HG03025 (cell line): ENCODE measurements at regions not wholly inside any gene's neighbourhood (a gene's known extent, or its start where the extent isn't known, plus 50 kb on each side); places are given as distances from the start of the nearest gene placed in this dataset.

Source experiments
- ATAC-seq: cut with Tn5 transposase; IDR thresholded peaks from one replicate; pipeline ENCODE4 v1.9.1; 2021; ENCODE audit warnings: mild to moderate bottlenecking, moderate library complexity; ENCODE audit not compliant: unreplicated experiment, low FRiP score

DNA sequence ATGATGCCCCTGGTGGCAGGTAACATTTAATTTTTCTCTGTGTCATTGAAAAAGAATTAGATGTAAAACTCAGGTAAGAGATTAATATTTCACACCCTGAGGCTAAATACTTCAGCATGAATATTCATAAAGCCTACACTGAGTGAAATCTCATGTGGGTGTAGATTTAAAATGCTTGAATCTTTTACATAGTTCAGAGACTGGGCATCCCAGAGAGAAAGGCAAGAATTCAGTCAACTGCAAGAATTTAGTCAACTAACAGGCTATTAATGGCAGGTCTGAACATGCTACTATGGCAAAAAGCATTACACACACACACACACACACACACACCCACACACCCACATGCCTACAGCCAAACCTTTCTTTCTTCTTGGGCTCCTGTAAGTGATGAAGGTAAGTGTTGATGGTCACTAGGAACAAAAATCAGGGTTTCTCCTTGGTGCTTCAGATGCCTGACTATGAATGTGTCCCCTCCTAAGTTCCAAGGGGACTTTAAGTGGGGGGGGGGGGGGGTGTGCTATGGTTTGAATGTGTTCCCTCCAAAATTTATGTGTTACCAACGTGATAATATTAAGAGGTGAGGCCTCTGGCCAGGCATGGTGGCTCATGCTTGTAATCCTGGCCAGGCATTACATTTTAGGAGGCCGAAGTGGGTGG lies 63.7 kb upstream of the PSMD7 start:
- ATAC-seq: no peak

DNA sequence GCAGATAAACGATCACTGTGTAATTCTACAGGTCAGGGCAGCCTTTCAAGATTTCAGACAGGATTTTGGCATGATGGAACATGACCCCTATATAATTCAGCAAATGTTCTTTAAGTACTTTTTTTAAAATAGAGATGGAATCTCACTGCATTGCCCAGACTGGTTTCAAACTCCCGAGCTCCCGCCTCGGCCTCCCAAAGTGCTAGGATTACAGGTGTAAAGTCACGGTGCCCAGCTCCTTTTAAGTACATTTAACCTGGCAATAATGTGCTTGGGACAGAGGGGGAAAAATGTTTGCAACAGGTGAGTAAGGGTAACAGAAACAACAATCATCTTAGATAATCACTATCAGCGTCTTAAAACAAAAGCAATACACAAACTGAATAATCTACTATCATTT lies 66.5 kb upstream of the PSMD7 start:
- no peak for ATAC-seq

DNA sequence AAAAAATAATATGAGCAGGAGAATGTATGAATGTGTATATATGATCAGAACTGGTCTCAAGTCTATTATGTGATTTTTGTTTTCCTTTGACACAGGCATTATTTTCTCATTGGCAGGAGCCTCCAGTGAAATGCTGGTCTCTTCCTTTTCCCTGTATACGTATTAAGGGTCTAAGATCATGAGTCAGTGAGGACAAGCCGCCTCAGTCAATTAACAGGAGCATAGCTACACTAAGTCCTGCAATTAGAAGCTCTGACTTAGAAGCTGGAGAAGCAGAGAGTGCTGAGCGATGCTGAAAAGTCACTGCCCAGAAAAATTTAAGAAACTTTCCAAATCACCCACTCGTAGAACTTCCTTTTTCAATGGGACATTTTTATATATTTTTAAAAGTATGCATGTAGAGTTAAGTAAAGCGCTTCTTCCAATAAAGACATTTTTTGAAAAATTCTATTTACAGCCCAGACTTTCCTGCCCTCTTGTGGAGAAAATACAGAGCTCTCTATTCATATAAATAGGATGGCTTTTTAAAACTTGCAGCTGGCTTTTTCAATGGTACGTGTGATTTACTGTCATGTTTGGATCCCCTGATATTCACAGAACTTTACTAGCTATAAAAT lies 70.2 kb upstream of the PSMD7 start:
- ATAC-seq: no peak

DNA sequence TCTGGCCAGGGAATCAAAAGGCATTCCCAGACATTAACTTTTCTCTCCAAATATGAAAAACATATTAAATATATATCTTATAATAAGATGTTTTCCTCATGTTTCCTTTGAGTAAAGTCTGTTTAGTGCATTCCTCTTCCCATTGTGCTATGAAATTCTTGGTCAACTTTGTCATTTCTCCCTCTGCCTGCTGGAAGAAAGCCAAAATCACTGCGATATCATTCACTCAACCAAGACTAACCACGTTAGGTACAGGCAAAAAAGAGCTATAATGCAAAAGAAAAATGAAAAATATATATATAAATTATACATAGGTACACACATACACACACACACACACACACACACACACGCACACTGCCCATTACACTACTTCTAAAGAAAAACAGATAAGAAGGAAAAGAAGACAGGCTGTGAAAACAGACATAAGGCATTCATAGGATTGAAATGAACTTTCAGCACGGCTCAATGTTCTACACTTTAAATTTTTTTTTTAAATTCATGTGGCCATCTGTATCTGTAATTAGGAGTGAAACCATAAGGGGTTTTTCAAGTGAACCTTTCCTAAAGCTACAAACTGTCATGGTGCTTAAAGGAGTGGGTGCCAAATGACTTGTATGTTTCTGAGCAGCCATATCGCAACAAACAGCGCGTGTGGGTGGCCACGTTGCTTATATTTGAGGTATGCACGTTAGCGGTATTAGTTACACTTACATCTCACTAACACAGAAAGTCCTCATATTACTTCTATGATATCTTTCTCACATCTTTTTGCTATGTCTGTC lies 71.6 kb upstream of the PSMD7 start:
- ATAC-seq: no peak

DNA sequence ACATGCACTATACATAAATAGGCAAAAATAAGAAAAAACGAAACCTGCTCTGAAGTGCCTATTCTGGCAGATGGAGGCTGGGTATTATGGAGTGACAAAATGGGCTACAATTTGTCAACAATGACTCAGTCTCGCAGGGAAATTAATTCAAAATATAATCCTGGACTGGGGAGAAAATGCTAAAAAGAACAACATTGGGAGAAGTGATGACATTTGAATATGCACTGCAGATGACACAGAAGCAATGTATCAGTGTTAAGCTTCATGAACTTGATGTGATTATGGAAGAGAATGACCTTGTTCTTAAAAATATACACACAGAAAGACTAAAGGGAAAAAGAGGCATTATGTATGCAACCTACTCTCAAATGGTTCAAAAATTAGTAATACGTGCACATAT lies 74.8 kb upstream of the PSMD7 start:
- no peak for ATAC-seq

DNA sequence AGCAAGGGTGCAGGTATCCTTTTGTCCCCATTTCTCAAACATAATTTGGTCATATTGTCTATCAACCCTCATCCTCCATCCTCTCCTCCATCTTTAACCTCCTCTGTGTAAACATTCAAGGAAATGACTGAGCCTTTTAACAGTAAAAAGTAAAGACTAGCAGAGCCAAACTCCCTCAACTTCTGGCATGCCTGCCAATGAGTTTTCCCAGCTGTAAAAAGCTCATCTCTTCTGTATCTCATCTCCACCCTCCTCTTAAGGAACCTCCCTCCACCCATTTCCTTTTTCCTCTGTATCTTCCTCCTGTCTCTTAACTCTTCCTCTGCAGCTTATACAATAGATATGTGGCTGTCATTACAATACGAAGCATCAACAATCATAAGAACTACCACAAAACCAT lies 76.9 kb upstream of the PSMD7 start:
- no peak for ATAC-seq

DNA sequence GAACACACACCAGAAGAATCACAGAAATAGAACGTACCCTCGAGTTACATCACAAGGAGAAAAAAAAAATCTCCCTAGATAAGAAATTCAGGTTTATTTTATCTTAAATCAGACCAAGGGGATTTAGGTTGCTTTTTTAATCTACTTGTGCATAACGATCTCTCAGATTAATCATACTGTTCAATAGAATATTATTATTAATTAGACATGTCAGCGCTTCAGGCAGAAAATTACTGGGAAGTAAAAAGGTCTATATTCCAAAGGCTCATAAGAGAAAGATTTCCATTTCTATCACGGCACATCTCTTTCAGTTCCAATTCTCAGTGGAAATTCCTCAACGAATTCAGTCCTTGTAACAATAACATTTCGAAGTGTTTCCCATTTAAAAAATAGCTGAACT lies 77.7 kb upstream of the PSMD7 start:
- ATAC-seq: no peak

DNA sequence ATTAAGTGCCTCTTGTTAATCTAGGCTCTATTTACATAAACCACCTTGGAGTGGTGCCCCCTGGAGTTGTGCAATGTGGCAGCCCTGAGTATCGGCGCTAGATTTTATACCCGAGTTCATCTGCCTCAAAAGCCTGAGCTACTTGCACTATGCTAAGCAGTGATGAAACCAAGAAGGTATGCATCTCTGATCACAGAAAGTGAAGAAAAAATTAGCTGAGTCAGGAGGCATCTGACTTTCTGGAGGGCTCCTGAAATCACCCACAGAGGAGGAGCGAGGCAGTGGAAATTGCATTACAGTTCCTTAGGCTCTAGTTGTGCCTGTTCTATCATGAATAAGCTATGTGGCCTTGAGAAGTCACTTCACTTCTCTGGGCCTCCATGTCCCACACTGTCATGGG lies 80.3 kb upstream of the PSMD7 start:
- ATAC-seq: no peak

DNA sequence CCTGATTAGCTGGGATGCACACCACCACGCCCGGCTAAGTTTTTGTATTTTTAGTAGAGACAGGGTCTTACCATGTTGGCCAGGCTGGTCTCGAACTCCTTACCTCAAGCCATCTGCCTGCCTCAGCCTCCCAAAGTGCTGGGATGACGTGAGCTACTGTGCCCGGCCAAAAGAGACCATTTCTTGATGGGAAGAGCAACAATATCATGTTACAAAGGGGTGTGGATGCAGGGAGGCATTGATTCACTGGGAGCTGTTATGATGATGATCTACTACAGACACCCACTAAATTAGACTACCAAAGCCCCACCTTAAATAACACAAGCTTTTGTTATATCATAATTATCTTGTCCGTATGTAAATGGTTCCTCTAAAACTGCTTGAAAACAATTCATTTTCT lies 81.4 kb upstream of the PSMD7 start:
- no peak for ATAC-seq

DNA sequence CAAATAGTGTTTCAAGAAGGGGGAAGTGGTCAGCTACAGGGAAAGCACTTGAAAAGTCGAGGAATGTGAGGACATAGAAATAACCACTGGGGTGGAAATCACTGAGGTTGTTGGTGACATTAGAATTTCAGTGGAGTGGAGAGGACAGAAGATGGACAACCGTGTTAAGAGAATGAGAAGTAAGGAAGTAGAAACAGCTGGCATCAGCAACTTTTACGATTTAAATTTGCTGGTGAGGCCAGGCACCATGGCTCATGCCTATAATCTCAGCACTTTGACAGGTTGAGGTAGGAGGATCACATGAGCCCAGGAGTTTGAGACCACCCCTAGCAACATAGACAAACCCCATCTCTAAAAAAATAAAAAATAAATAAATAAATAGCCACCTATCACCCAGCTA lies 83.2 kb upstream of the PSMD7 start:
- no peak for ATAC-seq

DNA sequence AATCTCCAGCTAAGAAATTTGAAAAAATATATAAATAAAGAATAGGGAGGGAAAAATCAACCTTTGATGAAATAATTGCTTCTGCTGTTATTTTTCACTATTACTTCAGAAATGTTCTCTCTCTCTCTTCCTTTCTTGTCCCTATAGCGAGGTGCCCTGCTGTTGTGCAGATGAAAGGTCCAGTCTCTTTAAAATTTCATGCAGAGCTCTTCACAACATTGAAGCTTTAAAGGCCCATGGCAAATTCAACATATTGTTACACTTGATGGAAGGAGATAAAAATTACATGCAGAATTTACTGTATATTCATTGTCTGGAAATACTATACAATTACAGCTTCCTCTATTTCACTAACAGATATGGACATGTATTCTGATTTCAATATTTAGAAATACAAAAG lies 86.4 kb upstream of the PSMD7 start:
- ATAC-seq: no peak

DNA sequence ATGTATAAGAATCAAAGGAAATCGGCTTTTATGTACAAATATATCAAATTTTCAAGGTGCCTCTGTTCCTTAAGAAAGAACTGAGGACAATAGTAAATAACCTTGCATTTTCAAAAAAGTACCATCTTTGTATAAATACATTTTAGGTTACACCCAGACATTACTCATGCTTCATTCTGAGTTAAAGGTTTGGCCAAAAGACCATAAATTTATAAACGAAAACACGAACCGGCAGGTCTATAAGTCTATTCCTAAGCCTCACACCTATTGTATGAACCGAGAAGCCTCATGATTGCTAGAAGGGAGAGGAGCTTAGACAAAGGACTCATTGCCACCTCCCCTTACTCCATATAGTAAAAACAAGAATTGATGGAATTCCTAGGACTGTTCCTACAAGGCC lies 94.6 kb upstream of the PSMD7 start:
- no peak for ATAC-seq

DNA sequence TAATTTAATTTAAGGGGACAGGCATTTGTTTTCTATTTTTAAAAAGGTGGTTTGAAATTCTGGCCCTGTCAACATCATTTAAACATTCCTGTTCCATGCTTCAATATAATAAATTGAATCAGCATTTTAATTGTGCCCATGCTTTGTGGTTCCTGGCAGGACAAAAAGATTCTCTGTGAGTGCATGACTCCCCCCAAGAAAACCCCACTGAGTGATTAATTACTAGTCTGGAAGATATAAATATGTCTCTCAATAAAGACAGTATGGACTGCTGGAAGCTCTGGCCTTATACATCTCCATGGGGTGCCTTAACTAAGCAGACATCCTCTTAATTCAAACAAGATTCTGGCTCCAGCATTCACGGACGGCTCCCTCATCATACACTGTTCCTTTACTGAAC lies 95.0 kb upstream of the PSMD7 start:
- no peak for ATAC-seq

DNA sequence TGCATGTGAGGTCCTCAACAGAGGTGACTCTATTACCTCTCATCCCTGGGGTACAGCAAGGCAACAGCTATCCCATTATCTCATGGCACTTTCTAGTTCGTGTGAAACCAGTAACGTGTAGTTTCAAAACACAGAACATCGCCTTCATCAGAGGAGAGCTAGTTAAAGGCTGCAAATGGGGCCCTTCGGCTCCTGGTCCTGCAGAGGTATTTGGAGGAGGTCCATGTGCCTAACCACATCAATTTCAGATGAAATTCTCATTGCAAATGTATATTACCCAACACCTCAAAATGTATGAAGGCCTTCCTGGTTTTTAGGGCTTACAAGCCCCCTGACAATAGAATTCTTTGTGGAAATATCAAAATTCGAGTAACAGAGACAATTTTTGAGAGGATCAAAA lies 95.7 kb upstream of the PSMD7 start:
- ATAC-seq: no peak

DNA sequence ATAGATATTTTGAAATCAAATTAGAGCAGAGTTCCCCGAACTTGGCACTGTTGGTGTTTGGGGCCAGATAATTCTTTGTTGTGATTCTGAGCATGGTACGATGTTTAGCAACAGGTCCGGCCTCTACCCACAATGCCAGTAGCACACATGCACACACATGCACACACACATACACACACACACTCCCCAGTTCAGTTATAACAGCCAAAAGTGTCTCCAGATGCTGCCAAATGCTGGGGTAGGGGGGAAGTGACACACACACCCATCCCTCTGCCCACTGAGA lies 96.8 kb upstream of the PSMD7 start:
- no peak for ATAC-seq

DNA sequence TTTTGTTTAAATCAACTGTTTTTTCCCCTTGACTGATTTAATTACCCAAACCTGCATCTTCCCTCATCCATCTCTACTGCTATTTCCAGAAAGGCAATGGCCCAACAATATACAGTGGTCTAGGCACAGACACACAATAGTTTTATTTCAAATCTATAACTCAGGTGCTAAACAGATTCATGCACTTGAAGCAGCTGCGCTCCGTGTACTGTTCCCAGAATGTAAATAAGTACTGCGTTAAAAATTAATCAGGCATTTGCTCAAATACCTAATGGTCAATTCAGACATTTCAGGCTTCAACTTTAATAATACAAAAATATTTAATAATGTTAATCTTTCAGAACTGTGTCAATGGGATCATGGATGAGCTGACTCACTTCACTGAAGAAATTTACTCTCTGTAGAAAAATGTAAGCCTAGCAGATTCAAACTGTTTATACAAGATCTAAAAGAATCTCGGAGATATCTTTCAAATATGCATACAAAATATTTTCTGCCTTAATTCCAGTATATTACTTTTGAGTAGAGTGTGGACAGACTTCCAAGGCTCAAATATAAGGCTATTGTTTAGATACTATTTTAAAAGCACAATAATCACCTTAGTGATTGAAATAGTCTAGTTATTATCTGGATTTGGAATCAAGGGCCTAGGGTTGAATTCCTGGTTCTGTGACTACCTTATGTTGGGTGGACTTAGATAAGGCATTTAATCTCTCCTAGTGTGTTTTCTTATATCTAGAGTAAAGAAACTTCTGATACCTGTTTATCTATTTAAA lies 97.4 kb upstream of the PSMD7 start:
- ATAC-seq: no peak

DNA sequence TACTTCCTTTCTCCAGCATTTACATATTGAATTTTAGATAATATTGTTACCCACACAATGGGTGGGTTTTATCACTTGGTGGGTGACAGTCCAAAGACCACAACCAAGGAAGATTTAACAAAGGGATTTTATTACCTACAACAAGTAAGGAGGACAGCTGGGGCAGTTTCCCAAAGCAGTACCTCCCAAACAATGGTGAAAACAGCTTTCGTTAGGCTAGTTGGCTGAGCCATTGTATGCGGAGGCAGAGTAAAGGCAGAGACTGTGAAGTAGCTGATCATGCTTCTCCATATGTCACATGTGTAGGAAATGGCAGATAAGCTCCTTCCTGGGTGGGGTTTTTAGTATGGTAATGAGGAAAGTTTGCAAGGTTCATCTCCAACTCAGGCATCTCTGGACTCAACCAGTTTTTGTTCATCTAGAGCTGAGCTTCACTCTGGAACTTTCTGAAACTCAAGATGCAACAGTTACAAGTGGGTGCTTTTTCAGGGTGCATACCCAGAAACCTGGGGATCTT lies 104.3 kb upstream of the PSMD7 start:
- no peak for ATAC-seq

DNA sequence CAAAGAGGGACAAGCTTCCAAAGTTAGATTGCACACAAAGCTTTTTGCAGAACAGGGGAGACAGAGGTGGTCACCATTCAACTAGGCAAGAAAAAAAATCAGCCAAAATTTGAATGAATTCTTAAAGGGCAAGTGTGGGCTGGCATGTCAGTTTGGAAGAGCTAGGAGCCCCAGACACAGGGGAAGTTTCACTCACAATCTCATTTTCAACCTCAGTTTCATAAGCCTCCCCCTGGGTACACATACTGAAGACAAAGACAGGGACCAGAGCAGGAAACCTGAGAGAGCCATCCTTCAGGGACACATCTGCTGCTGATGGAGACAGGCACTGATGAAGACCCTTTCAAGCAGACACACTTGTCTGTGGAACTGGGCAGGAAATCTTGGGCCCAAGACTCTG lies 106.3 kb upstream of the PSMD7 start:
- no peak for ATAC-seq

DNA sequence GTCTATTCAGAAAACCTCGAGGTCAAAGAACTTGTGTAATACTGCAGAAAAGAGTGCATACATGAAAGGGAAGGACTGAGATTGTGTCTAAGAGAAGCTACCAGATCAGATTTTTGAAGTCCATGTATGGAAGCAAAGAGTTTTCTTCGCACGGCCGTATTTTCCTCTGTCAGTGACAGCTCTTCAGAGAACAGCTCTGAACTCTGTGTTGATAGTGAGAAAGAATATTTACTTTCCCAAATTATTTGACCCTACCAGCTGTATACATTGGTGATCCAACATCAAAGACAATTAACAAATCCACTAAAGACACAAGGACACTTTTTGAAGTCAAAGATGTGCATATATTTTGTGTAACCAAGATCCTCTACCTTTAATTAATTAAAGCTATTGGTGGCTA lies 107.8 kb upstream of the PSMD7 start:
- ATAC-seq: no peak

DNA sequence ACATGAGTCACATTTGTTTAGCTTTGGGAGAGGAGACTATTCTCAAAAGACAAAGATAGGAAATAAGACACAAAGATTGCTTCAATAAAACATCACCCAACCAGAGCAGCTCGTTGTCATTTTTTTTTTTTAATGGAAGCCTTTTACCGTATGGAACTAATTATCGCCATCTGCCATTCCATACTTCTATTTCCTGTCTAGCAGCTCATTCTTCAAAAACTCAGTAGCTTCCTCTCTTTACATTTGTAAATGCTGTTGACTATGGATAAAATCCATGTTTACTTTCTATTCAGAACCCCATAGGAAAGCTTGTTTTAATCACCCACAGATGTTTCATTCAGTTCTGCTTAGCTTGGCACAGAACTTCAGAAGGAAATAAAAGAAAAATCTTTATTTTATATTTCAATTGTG lies 110.0 kb upstream of the PSMD7 start:
- ATAC-seq: no peak

DNA sequence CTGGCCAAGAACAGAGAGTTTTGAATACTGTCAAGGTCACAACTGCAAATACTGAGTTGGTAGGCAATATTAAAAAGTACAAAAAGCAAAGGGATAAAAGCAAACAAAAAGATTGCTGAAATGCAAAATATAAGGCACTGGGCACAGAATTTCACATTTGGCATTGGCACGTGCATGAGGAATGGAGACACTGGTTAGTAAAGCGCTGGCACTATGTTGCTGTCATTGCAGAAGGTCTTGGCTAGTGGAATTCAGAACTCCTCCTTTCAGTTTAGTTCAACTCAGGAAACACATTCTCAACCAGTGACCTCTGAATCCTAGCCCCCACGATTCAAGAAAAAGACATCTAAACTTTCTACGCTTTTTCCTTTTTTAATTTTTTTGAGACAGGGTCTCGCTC lies 111.8 kb upstream of the PSMD7 start:
- ATAC-seq: no peak
